K562 (cell line): ENCODE measurements at regions not wholly inside any gene's neighbourhood (a gene's known extent, or its start where the extent isn't known, plus 50 kb on each side); places are given as distances from the start of the nearest gene placed in this dataset.
A peak's percentile ranks its signal among the peaks of the same experiment; 100 is the strongest.

ENCODE experiments used
- ATAC-seq: fragments of 200-7000 bp; cut with Tn5 transposase; 3 replicates; pipeline ENCODE4 v1.9.1; 2020; ENCODE audit warnings: moderate library complexity
- BruUV-seq: library from RNA; stranded (reverse); fragments of 400-500 nt; replicated peaks from 2 replicates; lab custom pipeline; 2021; lab: Mats Ljungman, UMichigan
- CTCF ChIA-PET: fragments of 300-600 bp; formaldehyde crosslinking; extraction: SDS; loops from one replicate; lab custom pipeline; 2021; ENCODE audit warnings: low intra/inter-chr PET ratio; lab: Yijun Ruan, JAX
- POLR2A ChIA-PET: fragments of 300-600, 350-650 bp; sonication (Branson Sonifier 250); formaldehyde crosslinking; extraction: SDS; loops from one replicate; lab custom pipeline; 2021; ENCODE audit warnings: antibody characterized with exemption, inconsistent platforms; lab: Yijun Ruan, JAX
- DNase-seq, 4 experiments: peaks; one replicate each; pipeline versions ENCODE4 v3.0.0 to v3.0.0-alpha.2; 2011 to 2018; ENCODE audit warnings: low spot score in 3 of 4, mixed read lengths in 3 of 4; ENCODE audit errors: extremely low read depth in 1 of 4
- FAIRE-seq: peaks from 2 replicates; lab custom pipeline; 2011; peaks lifted over from hg19 to GRCh38; lab: Jason Lieb, UNC
- H2AFZ ChIP-seq: 2 replicates; pipeline ENCODE4 v1.6.0; 2011; ENCODE audit warnings: low read depth, low read length, control low read depth, inconsistent platforms
- H3K27ac ChIP-seq: fragments of 200-600 bp; 3 replicates; pipeline ENCODE4 v1.8.0; 2011; ENCODE audit warnings: low read depth, mild to moderate bottlenecking, control low read depth, inconsistent platforms, low read length, moderate library complexity, mixed read lengths; ENCODE audit errors: extremely low read depth
- H3K27me3 ChIP-seq, 2 experiments: fragments of 300-600 bp in 1 of 2; 2 replicates in 1 of 2; 3 replicates in 1 of 2; pipeline versions ENCODE4 v1.6.0 to v1.8.0; 2011; ENCODE audit warnings: inconsistent platforms in 2 of 2, low read length in 2 of 2, mild to moderate bottlenecking in 1 of 2, mixed read lengths in 1 of 2, moderate library complexity in 1 of 2; ENCODE audit not compliant: control insufficient read depth in 2 of 2, insufficient read depth in 2 of 2
- H3K36me3 ChIP-seq: fragments of 300-600 bp; 3 replicates; pipeline ENCODE4 v1.8.0; 2011; ENCODE audit warnings: mild to moderate bottlenecking, low read length, inconsistent platforms; ENCODE audit not compliant: control insufficient read depth, insufficient read depth
- H3K4me1 ChIP-seq, 2 experiments: fragments of 200-600 bp in 1 of 2; replicated peaks in 1 of 2; 2 replicates in 1 of 2; 3 replicates in 1 of 2; pipeline versions ENCODE4 v1.5.1 to v1.8.0; 2011; ENCODE audit warnings: inconsistent platforms in 2 of 2, low read length in 2 of 2, mild to moderate bottlenecking in 1 of 2, mixed read lengths in 1 of 2, moderate library complexity in 1 of 2; ENCODE audit not compliant: control insufficient read depth in 2 of 2, insufficient read depth in 2 of 2
- H3K4me2 ChIP-seq: 2 replicates; pipeline ENCODE4 v1.6.1; 2011; ENCODE audit warnings: low read length, control low read depth, inconsistent platforms, mixed read lengths; ENCODE audit not compliant: insufficient read depth
- H3K4me3 ChIP-seq: fragments of 200-600 bp; sonication (generic), shearing (Covaris generic); 2 replicates; pipeline ENCODE4 v1.5.1; 2016; ENCODE audit warnings: control low read depth, inconsistent platforms
- H3K79me2 ChIP-seq: fragments of 200-600 bp; 3 replicates; pipeline ENCODE4 v1.8.0; 2011; ENCODE audit warnings: low read length, inconsistent platforms; ENCODE audit not compliant: control insufficient read depth, insufficient read depth
- H3K9ac ChIP-seq, 2 experiments: 2 replicates each; pipeline versions ENCODE4 v1.6.0 to v1.6.1; 2011; ENCODE audit warnings: low read depth in 2 of 2, low read length in 2 of 2, control low read depth in 1 of 2, inconsistent platforms in 1 of 2, mild to moderate bottlenecking in 1 of 2, mixed read lengths in 1 of 2; ENCODE audit not compliant: insufficient read depth in 1 of 2
- H3K9me1 ChIP-seq: one replicate; pipeline ENCODE4 v1.6.0; 2011; ENCODE audit warnings: inconsistent platforms, mild to moderate bottlenecking, low read length, moderate library complexity; ENCODE audit not compliant: control insufficient read depth, insufficient read depth
- H3K9me3 ChIP-seq: replicated peaks from 2 replicates; pipeline ENCODE4 v1.5.1; 2011; ENCODE audit warnings: low read depth, low read length, inconsistent platforms; ENCODE audit not compliant: control insufficient read depth, insufficient read depth
- H4K20me1 ChIP-seq: replicated peaks from 2 replicates; pipeline ENCODE4 v1.6.1; 2011; ENCODE audit warnings: low read length, inconsistent platforms, mixed read lengths; ENCODE audit not compliant: control insufficient read depth, insufficient read depth
- ATF7 ChIP-seq: fragments of 450-650 bp; IDR thresholded peaks from 2 replicates; pipeline ENCODE4 v1.7.1; 2014; ENCODE audit warnings: mild to moderate bottlenecking, moderate library complexity
- DIDO1 ChIP-seq: fragments of 450-650 bp; IDR thresholded peaks from 2 replicates; pipeline ENCODE4 v1.6.1; 2016; ENCODE audit warnings: low read depth, missing biosample characterization, missing genetic modification characterization
- IFI16 ChIP-seq: fragments of 250-450 bp; sonication (Bioruptor Pico); IDR thresholded peaks from 2 replicates; pipeline ENCODE4 v2.1.2; 2022; ENCODE audit warnings: mild to moderate bottlenecking, inconsistent platforms
- PRPF4 ChIP-seq: fragments of 200-400 bp; formaldehyde crosslinking; IDR thresholded peaks from one replicate; pipeline ENCODE4 v1.6.1; 2017; ENCODE audit warnings: low read length, low read depth, mild to moderate bottlenecking; ENCODE audit not compliant: insufficient read depth, poor library complexity, severe bottlenecking
- SMARCA4 ChIP-seq: fragments of 450-650 bp; IDR thresholded peaks from 2 replicates; pipeline ENCODE4 v1.6.1; 2016
- TCF3 ChIP-seq: sonication (generic); formaldehyde crosslinking; IDR thresholded peaks from 2 replicates; pipeline ENCODE4 v1.4.0; 2020; ENCODE audit warnings: mild to moderate bottlenecking, missing genetic modification reagents
- ZBTB2 ChIP-seq: fragments of 450-650 bp; IDR thresholded peaks from 2 replicates; pipeline ENCODE4 v1.6.1; 2016; ENCODE audit warnings: antibody characterized with exemption
- ZNF133 ChIP-seq: fragments of 250-450 bp; sonication (Bioruptor Pico); IDR thresholded peaks from 2 replicates; pipeline ENCODE4 v1.4.0; 2020; ENCODE audit warnings: mild to moderate bottlenecking
- ZNF134 ChIP-seq: fragments of 250-450 bp; sonication (Bioruptor Pico); conservative IDR thresholded peaks from 2 replicates; pipeline ENCODE4 v1.4.0; 2020
- ZNF316 ChIP-seq: fragments of 450-650 bp; IDR thresholded peaks from 2 replicates; pipeline ENCODE4 v1.6.1; 2016
- ZNF76 ChIP-seq: fragments of 250-450 bp; sonication (Bioruptor Pico); IDR thresholded peaks from 2 replicates; pipeline ENCODE4 v1.4.0; 2020; ENCODE audit warnings: mild to moderate bottlenecking, moderate library complexity, borderline replicate concordance
- WGBS: fragments of 100-300 bp; shearing (Covaris generic); methylation state at CpG from one replicate; pipeline ENCODE4 v1.1.6; 2016; ENCODE audit warnings: low coverage, mixed read lengths; ENCODE audit not compliant: insufficient coverage; ENCODE audit errors: missing lambda C conversion rate; 5-methylcytosine and 5-hydroxymethylcytosine counted together
- in situ Hi-C: fragments of 300-500 bp; cut with MboI; formaldehyde crosslinking; loops from 4 replicates; pipeline ENCODE4 v1.15.0; 2018; ENCODE audit warnings: inconsistent platforms, mixed read lengths
- intact Hi-C: fragments of 100-400 bp; cut with micrococcal nuclease; formaldehyde crosslinking; loops from 2 replicates; pipeline ENCODE4 v1.14.2; 2022
- TF ChIP-seq, protein P1 (sequence below): sonication (generic); formaldehyde crosslinking; IDR thresholded peaks from 2 replicates; pipeline ENCODE4 v1.8.1; 2022; ENCODE audit warnings: missing genetic modification reagents

DNA sequence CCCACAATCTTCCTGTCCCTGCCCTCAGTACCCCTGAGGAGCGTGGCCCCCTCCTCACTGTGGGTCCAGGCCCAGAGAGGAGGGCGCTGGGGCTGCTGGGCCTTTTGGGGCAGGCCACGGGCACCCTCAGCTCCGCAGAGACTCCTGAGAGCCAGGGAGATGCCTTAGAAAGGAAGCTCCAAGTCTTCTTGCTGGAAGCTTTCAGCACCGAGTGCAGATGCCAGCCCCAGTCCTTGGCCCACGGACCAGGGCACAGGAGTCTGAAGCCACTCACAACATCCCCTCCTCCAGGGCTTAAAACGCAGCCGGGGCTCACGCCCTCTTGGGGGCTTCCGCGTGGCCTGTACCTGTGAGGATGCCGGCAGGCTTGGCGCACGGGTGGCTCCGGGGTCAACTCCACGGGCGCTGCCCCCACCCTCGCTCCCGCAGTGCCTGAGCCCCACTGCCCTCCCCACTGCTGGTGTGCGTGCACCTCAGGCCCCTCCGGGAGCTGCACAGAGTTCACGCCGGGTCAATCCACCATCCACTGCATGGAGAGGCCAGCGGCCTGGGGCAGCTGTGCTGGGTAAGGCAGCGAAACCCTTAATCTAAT, 72.1 kb upstream of the CTDP1 start:
- TF ChIP-seq ATF7 (no peak), SMARCA4 (no peak), DIDO1 (no peak), ZNF134 (CRISPR knock-in tag) (no peak)
- Histone ChIP-seq H3K4me1 (peaks cover 11 to 62% of the 10 kb centered on the region in 2 experiments; a peak in 4 of 5 replicates), H3K4me3 (no peak overlapping the region), H3K4me2 (no peak overlapping the region), H3K27me3 (no peaks in the 10 kb centered on the region; a peak in 1 of 5 replicates), H3K36me3 (no peaks in the 10 kb centered on the region), H3K9me1 (no peaks in the 10 kb centered on the region), H3K9me3 (no peaks in the 10 kb centered on the region), H4K20me1 (no peaks in the 10 kb centered on the region), H3K9ac (peak overlapping the region in 1 of 2 experiments; percentile 9; a peak in 1 of 4 replicates), H2AFZ (no peak overlapping the region), H3K79me2 (no peaks in the 10 kb centered on the region), H3K27ac (no peak overlapping the region)
- in situ Hi-C loops (no loop called here), intact Hi-C loops (no loop called here)
- POLR2A ChIA-PET: interaction anchor here (0.7 kb wide), 1 partner anchor 12 kb away, joined by 3 read pairs; no protein-coding TSS in a partner anchor
- 56% methylated on average over 6 of the region's 25 CpGs for WGBS
- no TSS peak for BruUV-seq
- DNase-seq (no peak), ATAC-seq (no peak), FAIRE-seq (no peak)
- CTCF ChIA-PET: no interaction called here

GRCh38 chr18:79608069-79608468, 71.5 kb upstream of the CTDP1 start:
- no peaks in the 10 kb centered on the region for H3K9me3 ChIP-seq
- no peak overlapping the region for H3K4me2 ChIP-seq
- H3K79me2 ChIP-seq: no peaks in the 10 kb centered on the region
- intact Hi-C loops (no loop called here), in situ Hi-C loops (no loop called here)
- no peak overlapping the region for H3K4me3 ChIP-seq
- no peaks in the 10 kb centered on the region for H4K20me1 ChIP-seq
- ChIA-PET CTCF (no interaction called here), POLR2A (interaction anchor here (0.7 kb wide), 1 partner anchor 12 kb away, joined by 3 read pairs; no protein-coding TSS in a partner anchor)
- no TSS peak for BruUV-seq
- H3K36me3 ChIP-seq: no peaks in the 10 kb centered on the region
- TF ChIP-seq ZNF76 (CRISPR knock-in tag): no peak
- no peak for TF ChIP-seq PRPF4
- TF ChIP-seq IFI16: no peak
- TF ChIP-seq ZNF133 (CRISPR knock-in tag): no peak
- TF ChIP-seq ZBTB2: no peak
- no peak for TF ChIP-seq ZNF316
- TF ChIP-seq TCF3 (CRISPR knock-in tag): no peak
- TF ChIP-seq, protein P1, sequence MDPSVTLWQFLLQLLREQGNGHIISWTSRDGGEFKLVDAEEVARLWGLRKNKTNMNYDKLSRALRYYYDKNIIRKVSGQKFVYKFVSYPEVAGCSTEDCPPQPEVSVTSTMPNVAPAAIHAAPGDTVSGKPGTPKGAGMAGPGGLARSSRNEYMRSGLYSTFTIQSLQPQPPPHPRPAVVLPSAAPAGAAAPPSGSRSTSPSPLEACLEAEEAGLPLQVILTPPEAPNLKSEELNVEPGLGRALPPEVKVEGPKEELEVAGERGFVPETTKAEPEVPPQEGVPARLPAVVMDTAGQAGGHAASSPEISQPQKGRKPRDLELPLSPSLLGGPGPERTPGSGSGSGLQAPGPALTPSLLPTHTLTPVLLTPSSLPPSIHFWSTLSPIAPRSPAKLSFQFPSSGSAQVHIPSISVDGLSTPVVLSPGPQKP: no peak
- no peaks in the 10 kb centered on the region; a peak in 2 of 5 replicates for H3K27me3 ChIP-seq
- WGBS: 31% methylated on average over 9 of the region's 9 CpGs
- ATAC-seq (no peak), DNase-seq (no peak), FAIRE-seq (no peak)
- no peak overlapping the region for H2AFZ ChIP-seq
- no peak overlapping the region for H3K27ac ChIP-seq
- H3K4me1 ChIP-seq: peaks cover 11 to 64% of the 10 kb centered on the region in 2 experiments; a peak in 4 of 5 replicates
- H3K9ac ChIP-seq: no peak overlapping the region
- H3K9me1 ChIP-seq: no peaks in the 10 kb centered on the region
